ENCODE measurements at regions not wholly inside any gene's neighbourhood (a gene's known extent, or its start where the extent isn't known, plus 50 kb on each side); places are given as distances from the start of the nearest gene placed in this dataset.
"Not testable (repeated sequence)": the region's sequence is repeated elsewhere in the genome, so short reads cannot be mapped to it uniquely, and the experiment has no call there.

DNA sequence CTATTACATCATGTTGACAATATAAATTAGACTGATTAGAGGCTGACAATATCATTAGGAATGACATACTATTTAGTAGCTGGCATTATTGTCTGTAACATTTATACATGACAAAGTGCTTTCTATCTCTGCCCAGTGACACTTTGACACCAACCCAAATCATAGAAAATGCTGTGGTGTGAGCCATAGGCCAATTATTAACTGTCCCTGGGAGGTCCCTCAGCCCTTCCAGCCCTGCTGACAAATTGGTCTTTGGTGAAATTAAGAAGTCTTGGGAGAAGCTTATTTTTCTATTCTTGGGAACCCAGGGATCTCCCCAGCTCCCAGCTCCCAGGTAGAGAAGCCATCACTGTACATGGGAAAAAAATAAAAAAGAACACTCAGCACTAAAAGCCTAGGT lies 179.6 kb downstream of the AIPL1 start:
- no peak overlapping the region for H3K4me3 Mint-ChIP-seq (ENCODE audit: low read depth)

GRCh38 chr17:6254036-6254435 lies 180.9 kb downstream of the AIPL1 start:
- Mint-ChIP-seq H3K27me3 (peaks cover 18% of the 10 kb centered on the region), H3K9me3 (ENCODE audit: low read depth) (no peaks in the 10 kb centered on the region), H3K4me3 (ENCODE audit: low read depth) (no peak overlapping the region), H3K4me1 (ENCODE audit: low read depth) (no peaks in the 10 kb centered on the region), H3K36me3 (ENCODE audit: insufficient read depth) (no peaks in the 10 kb centered on the region), H3K27ac (no peak overlapping the region)
- TF ChIP-seq, protein P1, sequence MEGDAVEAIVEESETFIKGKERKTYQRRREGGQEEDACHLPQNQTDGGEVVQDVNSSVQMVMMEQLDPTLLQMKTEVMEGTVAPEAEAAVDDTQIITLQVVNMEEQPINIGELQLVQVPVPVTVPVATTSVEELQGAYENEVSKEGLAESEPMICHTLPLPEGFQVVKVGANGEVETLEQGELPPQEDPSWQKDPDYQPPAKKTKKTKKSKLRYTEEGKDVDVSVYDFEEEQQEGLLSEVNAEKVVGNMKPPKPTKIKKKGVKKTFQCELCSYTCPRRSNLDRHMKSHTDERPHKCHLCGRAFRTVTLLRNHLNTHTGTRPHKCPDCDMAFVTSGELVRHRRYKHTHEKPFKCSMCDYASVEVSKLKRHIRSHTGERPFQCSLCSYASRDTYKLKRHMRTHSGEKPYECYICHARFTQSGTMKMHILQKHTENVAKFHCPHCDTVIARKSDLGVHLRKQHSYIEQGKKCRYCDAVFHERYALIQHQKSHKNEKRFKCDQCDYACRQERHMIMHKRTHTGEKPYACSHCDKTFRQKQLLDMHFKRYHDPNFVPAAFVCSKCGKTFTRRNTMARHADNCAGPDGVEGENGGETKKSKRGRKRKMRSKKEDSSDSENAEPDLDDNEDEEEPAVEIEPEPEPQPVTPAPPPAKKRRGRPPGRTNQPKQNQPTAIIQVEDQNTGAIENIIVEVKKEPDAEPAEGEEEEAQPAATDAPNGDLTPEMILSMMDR (IDR thresholded peaks at IDR 0.05; ENCODE audit: unreplicated experiment) = no peak
- no peak for DNase-seq (ENCODE audit: low spot score, unreplicated experiment)

More for the DNA sequence above, 179.6 kb downstream of the AIPL1 start:
- H3K27ac Mint-ChIP-seq = no peak overlapping the region
- DNase-seq (ENCODE audit: low spot score, unreplicated experiment) = no peak
- no peaks in the 10 kb centered on the region for H3K4me1 Mint-ChIP-seq (ENCODE audit: low read depth)
- TF ChIP-seq, protein P1 (IDR thresholded peaks at IDR 0.05; ENCODE audit: unreplicated experiment) = no peak
- peaks cover 25% of the 10 kb centered on the region for H3K27me3 Mint-ChIP-seq
- no peaks in the 10 kb centered on the region for H3K9me3 Mint-ChIP-seq (ENCODE audit: low read depth)
- H3K36me3 Mint-ChIP-seq (ENCODE audit: insufficient read depth) = no peaks in the 10 kb centered on the region

GRCh38 chr17:6251640-6252039 lies 181.5 kb downstream of the WSCD1 start:
- not testable (repeated sequence) for DNase-seq (ENCODE audit: low spot score, unreplicated experiment); H3K4me3 Mint-ChIP-seq (ENCODE audit: low read depth); H3K9me3 Mint-ChIP-seq (ENCODE audit: low read depth); H3K36me3 Mint-ChIP-seq (ENCODE audit: insufficient read depth); H3K27ac Mint-ChIP-seq; H3K4me1 Mint-ChIP-seq (ENCODE audit: low read depth)
- peaks cover 14% of the 10 kb centered on the region for H3K27me3 Mint-ChIP-seq

- Mint-ChIP-seq H3K9me3 (ENCODE audit: low read depth) (no peaks in the 10 kb centered on the region), H3K36me3 (ENCODE audit: insufficient read depth) (no peaks in the 10 kb centered on the region), H3K4me3 (ENCODE audit: low read depth) (no peak overlapping the region), H3K4me1 (ENCODE audit: low read depth) (no peaks in the 10 kb centered on the region), H3K27ac (no peak overlapping the region), H3K27me3 (peaks cover 14% of the 10 kb centered on the region)
- no peak for DNase-seq (ENCODE audit: low spot score, unreplicated experiment)
- TF ChIP-seq, protein P1 (IDR thresholded peaks at IDR 0.05; ENCODE audit: unreplicated experiment) = no peak
Measured at GRCh38 chr17:6249732-6250131, 179.6 kb downstream of the WSCD1 start.

DNA sequence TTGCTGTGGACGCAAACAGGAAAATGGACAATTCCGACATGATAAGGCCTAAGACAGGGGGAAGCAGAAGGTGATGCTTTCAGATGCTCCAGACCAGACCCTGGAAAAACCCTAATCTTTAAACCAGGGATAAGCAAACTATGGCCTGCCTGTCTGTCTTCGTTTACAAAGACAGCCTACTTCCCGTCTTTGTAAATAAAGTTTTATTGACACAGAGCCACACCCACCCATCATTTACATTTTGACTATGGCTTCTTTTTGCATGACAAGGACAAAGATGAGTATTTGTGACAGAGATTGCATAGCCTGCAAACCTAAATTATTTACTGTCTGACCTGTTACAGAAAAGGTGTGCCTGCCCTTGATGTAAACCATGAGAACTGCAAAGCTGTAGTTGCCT lies 177.9 kb downstream of the WSCD1 start:
- Mint-ChIP-seq H3K4me3 (ENCODE audit: low read depth) (no peak overlapping the region), H3K4me1 (ENCODE audit: low read depth) (no peaks in the 10 kb centered on the region), H3K27ac (no peak overlapping the region), H3K9me3 (ENCODE audit: low read depth) (no peaks in the 10 kb centered on the region), H3K36me3 (ENCODE audit: insufficient read depth) (no peaks in the 10 kb centered on the region), H3K27me3 (peaks cover 14% of the 10 kb centered on the region)
- DNase-seq (ENCODE audit: low spot score, unreplicated experiment) = no peak
- TF ChIP-seq, protein P1 (IDR thresholded peaks at IDR 0.05; ENCODE audit: unreplicated experiment) = no peak

- TF ChIP-seq, protein P1 (IDR thresholded peaks at IDR 0.05; ENCODE audit: unreplicated experiment) = no peak
- Mint-ChIP-seq H3K27me3 (peaks cover 23% of the 10 kb centered on the region), H3K4me3 (ENCODE audit: low read depth) (no peak overlapping the region), H3K36me3 (ENCODE audit: insufficient read depth) (no peaks in the 10 kb centered on the region), H3K27ac (no peak overlapping the region), H3K4me1 (ENCODE audit: low read depth) (peaks cover 4% of the 10 kb centered on the region), H3K9me3 (ENCODE audit: low read depth) (no peaks in the 10 kb centered on the region)
- no peak for DNase-seq (ENCODE audit: low spot score, unreplicated experiment)
Measured at GRCh38 chr17:6245301-6246177, 175.4 kb downstream of the WSCD1 start.
